HUDEP-2 (cell line): ENCODE measurements at regions not wholly inside any gene's neighbourhood (a gene's known extent, or its start where the extent isn't known, plus 50 kb on each side); places are given as distances from the start of the nearest gene placed in this dataset.
"Not testable (repeated sequence)": the region's sequence is repeated elsewhere in the genome, so short reads cannot be mapped to it uniquely, and the experiment has no call there.

ENCODE experiments used
- DNase-seq, 76 experiments: peaks; one replicate each; lab custom pipeline; 2025; ENCODE audit not compliant: unreplicated experiment in 76 of 76; lab: John Stamatoyannopoulos, UW

DNA sequence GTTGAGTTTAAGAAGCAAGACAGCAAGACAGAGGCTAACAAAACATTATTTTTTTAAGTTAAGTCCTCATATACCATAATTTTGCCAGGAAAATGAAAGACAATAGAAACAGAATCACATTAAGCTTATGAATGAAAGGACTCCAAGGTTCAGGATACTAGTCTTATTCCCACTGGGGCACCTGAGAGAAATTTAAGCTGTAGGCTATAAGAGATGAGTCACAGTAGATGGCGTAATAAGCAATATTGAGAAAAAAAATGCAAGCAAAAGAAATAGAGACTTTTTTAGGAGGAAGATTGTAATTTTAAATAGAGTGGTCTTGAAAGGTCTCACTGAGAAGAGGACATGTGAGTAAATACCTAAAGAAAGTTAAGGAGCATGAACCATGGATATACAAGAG lies 57.1 kb upstream of the KIF2B start:
- no peak for DNase-seq

DNA sequence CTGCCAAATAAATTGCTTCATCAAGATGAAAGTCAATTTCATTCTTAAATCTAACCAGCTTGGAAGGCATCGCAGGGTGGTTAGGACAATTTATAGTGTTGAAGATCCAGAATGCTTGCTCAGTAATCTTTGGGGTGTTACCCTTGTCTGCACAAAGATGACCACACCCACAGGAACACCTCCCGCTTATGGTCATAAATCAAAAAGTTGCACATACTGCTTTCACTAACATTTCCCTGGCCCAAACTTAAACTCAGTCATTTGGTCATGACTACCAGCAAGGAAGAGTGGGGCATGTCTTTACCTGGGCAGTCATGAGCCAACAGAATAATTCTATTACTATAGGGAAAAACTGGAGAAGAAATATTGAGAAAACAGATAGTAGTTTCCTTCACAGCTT lies 57.6 kb upstream of the KIF2B start:
- peak in 5 of 76 experiments; percentile 1 to 15 (median 6) for DNase-seq

DNA sequence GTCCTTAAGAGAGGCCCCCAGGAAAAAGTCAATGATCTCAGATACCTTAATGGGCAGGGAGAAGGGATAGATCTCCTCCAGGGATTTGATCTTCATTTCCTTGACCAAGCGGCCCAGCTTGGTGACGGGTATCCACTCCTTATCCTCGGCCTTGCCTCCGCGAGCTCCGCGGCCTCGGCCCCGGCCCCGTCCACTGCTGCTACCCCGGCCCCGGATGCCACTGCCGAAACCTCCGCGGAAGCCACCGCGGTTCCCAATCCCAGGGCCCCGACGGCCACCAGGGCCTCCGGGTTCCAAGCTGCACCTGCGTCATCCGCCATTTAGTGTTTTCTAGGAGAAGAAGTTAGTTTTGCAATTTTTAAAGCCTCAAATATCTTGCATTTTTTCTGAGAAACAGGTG lies 65.2 kb upstream of the KIF2B start:
- DNase-seq = no peak

DNA sequence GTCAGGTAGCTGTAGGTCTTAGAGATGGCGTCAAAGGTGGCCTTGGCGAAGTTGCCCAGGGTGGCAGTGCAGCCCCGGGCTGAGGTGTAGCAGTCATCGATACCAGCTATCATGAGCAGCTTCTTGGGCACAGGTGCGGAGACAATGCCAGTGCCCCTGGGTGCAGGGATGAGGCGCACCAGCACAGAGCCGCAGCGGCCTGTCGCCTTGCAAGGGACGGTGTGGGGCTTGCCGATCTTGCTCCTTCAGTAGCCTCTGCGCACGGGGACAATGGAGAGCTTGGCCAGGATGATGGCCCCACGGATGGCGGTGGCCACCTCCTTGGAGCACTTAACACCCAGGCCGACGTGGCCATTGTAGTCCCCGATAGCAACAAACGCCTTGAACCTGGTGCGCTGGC lies 65.6 kb upstream of the KIF2B start:
- DNase-seq = not testable (repeated sequence)

DNA sequence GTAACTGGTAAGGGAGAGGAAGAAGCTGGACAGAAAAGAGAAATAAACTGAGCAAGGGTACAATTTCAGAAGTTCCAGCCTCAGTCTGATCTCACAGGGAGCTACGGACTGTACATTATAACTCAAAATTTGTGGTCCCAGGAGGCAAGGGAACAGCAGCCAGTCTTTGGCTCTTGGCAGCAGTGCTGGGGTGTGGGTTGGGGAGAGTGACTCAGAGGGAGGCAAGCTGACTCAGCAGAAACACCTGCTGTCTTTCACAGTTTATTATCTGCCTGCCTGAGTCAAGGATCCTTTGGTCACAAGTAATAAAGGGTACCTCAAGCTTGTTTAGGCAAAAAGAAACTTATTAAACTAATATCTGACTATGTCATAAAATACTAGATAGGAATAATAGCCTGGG lies 73.5 kb upstream of the KIF2B start:
- peak in 74 of 76 experiments; percentile 5 to 93 (median 80) for DNase-seq

DNA sequence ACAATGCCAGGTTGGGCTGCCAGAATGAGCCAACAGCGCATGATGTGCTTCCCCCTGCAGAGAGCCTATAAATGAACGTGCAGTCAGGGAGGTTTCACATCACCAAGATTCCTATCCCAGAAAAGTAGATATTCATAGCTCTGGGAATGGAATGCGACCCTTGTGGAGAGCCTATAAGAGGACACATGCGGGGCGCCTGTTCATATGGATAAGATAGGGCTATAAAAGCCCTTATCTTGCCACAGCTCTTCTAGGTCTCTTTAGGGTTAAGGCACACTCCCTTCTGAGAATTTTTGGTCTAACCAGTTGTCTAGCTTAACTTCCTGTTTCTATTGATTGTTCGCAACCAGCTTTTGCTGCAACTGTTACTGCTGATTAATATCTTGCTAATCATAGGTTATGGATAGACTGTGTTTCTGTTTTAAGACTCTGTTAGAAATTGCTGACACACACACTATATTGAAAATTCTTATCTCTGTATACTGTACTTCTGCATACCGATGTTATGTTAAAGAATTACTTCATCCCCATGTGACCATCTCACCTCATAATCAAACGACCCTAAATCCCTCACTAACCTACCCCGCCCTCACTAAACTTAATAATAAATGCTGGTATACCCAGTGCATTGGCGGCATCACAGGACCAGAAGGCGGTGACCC lies 74.4 kb upstream of the KIF2B start:
- peak in 73 of 76 experiments; percentile 9 to 94 (median 64) for DNase-seq

DNA sequence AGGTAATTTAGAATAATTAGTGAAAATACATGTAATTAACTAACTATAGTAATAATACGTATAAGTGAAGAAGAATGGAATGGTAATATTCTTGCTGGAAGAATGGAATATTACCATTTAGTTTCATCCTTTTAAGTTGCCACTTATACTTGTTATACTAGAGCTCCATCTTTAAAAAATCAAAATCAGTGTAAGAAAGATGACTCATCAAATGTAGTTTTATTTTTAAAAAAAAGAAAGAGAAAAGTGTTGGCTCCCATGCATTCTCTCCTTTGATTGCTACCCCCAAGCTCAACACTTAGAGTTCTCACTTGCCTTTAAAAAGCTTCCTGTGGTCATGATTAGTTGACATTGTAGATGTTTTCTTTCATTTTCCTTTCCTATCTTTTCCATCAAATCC lies 82.4 kb upstream of the KIF2B start:
- no peak for DNase-seq

DNA sequence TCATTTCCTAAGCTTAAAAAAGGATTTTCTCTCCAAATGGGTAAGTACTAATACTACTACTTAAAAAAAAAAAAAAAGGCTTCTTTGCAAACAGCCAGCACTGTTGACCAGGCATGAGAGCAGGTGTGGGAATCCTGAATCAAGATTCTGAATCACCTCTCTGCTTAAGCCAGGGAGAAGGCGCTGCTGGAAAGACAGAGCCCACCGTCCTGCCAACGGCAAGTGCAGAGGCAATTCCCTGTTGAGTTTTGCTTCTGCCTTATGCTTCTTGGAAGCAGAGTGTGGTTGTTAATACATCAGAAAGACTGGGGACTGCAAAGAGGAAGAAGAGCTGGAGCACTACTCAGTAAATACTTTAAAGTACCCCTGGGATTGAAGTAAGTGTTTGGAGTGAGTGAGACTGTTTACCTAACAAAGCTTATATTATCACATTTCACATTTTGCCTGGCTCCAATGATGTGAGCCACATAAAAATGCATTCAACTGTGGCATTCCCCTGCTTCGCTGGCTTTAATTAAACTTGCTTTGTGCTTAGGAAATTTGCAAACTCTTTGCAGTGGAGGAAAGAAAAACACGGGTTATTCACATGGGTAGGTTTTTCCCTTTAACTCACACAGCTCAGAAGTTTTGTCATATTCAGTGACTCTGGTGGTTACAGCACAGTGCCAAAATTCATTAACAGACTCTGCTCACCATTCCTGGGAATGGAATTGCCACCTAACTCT lies 86.0 kb upstream of the KIF2B start:
- no peak for DNase-seq

DNA sequence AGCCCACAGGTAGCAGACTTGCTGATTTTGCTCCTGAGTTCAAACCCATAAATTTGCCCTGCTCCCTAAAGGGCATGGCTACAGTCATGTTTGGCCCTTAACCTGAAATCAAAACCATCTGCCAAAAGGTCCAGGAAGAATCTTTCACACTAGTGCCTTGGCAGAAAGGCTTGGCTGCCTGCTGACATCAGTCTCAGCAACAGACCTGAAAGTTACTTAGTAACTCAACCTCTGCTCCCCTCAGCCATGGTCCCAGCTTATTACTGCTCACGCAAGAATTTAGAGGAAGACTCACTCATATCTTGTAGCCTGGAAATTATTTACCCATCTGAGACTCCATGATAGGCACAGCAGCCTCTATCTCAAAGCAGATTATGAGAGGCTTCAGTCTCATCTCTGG lies 98.0 kb upstream of the KIF2B start:
- no peak for DNase-seq

DNA sequence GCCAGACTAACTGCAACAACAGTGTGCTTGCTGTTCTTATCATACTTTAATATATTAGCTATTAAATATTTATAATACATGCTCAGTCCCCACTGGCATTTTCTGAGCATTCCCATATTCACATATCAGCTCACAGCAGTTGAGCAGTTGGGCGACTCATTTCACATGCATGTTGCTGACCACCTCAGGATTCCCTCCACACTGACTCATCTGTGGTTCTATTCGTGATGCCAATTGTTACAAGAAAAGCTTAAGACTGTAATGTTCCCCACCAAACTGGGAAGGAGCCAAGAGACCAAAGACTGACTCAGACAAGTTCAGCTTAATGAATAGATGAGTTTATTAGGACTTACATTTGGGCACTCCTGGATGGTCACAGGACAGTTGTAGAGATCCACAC lies 100.3 kb upstream of the KIF2B start:
- peak in 45 of 76 experiments; percentile 1 to 72 (median 35) for DNase-seq

DNA sequence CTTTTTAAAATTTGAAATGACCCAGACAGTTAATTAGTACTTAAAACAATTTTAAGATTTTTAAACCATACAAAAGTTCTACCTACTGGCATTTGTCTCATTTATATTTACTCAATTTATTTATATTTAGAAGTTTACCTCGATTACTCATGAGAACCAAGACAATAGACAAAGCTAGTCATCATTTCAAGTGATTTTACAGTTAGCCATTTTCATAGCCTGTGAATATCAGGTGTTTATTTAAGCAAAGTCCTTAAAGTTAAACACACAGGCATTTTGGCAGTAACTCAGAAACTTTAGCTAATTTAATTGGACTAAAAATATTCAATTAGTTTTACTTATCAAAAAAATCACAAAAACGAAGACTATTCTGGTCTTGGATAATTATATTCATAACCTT lies 101.6 kb upstream of the KIF2B start:
- DNase-seq = no peak

DNA sequence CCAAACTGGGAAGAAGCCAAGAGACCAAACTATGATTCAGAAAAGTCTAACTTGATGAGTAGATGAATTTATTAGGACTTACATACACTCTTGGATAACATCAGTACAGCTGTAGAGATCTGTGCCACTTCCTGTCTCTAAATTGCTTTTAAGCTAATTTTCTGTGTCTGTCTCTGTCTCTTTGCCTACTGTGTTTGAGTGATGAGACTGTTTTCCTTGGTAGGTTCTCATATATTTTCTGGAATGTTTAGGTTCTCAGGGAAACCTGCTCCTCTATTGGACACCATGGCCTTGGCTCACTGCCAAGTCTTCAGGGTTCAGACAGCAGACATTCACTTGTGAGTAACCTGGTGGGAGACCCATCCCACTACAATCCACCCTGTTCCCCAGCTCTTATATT lies 103.5 kb upstream of the KIF2B start:
- peak in 1 of 76 experiments; percentile 1 for DNase-seq

DNA sequence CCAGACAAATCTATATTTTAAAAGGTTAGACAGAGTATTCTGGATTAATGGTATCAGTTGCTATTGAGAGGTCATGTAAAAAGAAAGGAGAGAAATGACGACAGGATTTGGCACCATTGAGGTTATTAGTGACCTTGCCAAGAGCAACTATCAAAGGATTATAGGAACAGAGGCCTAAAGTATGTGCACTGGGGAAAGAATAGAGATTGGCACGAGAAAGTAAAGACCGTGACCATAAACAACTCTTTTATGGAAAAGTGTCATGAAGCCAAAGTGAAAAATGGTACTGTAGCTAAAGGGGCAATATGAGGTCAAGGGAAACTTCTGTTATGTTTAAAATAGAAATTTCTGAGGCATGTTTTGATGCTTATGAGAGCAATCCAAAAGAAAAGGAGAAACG lies 115.2 kb upstream of the KIF2B start:
- DNase-seq = no peak

DNA sequence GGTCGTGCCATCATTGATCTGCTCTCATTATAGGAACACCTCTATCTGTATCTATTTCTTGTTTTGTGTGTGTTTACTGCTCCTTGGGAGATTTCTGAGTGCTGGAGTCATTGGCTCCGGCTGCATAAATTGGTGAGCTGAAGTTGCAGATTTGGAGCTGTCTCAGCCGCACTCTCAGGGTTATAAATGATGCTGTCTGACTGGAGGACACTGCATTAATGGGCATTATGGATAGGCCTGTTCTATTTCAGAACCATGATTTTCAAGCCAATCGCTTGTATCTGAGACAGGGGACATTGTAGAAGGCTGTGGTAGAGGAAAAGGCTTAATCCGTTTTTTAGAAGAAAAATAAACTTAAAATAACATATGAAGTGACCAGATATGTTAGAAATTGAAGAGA lies 126.4 kb upstream of the KIF2B start:
- no peak for DNase-seq

DNA sequence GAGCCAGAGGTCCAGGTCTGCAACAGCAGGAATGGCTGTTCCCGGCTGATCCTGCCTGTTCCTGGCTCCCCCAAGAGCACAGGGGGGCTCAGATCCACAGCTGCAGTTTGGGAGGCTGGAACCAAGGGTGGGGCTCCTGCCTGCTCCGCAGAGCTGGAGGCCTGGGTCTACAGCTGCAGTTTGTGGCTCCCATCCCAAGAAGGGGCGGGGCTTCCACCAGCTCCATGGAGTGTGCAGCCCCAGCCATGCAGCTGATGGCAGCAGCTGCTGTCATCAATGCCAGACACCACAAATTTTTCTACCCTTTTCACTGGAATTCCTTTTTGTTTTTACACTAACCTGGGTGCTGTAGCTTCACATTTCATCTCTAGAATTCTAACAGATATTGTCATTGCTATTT lies 135.4 kb upstream of the KIF2B start:
- DNase-seq = no peak

DNA sequence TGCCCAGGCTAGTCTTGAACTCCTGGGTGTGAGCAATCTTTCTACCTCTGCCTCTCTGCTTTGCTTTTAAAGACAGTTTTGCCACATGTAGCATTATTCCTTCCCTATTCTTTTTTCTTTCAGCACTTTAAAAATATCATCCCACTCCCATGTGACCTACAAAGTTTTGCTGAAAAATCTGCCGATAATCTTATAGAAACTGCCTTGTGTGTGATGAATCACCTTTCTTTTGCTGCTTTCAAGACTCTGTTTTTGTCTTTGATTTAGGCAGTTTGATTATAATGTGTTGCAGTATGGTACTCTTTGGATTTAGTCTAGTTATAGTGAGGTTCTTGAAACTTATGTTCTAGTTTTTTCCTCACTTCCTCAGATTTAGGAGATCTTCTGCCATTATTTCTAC lies 142.0 kb upstream of the KIF2B start:
- no peak for DNase-seq

DNA sequence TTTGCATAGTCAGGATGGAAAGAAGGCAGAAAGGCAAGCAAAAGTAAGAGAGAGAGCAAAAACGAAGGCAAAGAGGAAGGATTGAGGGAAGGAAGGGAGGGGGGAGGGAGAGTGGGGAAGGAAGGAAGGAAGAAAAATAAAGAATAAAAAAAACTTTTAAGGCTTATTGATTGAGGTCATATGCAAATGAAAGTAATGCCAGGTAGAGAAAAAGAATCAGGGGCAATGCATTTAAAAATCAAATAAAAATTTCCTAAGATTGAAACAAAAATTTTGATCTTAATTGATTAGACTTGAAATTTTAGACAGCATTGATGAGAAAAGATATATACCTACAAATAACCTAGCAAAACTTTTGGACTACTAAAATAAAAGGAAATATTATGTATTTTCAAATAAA lies 153.9 kb upstream of the KIF2B start:
- DNase-seq = no peak

DNA sequence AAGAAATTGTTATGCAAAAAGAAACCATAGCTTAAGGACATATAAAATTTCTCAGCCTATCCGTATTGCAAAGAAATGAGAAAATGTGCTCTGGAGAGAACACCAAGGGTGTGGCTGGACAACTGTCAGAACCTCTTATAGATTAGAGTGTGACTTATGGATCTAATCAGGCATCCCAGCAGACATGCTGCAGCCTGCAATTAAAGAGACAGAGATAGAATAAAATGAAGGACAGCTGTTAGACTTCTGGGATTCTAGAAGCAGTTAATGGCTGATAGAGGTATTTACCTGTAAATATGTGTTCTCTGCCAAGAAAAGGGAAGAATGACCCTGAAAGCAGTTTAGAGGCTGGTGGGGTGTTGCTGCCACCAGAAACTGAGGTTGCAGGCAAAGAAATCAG lies 160.1 kb upstream of the KIF2B start:
- peak in 68 of 76 experiments; percentile 3 to 89 (median 52) for DNase-seq

DNA sequence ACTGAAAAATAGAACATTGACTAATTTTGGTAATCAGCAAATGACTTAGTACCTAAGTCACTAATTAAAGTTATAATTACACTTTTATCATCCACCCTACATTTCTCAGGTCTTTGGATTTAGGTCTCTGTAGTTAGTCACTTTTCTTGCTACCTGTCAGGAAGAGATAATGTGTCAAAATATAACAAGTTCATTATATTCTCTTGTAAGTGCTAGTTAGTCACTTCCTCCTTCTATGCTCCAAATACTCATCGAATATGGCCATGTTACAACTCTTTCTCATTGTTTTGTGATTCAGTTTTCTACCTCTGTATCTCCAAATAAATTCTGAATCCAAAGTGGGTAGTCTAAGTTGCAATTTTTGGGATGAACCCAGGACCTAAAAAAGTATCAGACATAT lies 163.5 kb upstream of the KIF2B start:
- peak in 1 of 76 experiments; percentile 20 for DNase-seq

DNA sequence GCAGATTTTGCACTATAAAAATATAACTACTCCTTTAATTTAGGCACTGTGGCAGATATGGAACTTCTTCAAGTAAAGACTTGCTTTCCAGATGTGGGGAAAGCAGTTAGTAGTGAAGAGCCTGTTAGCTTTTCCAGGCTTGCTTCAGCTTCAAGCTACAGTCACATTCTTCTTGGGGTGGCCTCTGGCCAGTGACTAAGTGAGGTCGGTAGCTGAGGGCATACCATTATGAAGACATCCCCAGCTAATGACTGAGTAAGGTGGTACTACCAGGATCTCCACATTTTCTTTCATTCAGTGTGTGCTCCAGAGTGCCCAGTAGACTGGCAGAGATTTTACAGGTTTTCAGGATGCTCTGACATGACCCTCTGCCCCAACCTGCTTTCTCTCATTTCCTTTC lies 167.1 kb upstream of the KIF2B start:
- DNase-seq = no peak

DNA sequence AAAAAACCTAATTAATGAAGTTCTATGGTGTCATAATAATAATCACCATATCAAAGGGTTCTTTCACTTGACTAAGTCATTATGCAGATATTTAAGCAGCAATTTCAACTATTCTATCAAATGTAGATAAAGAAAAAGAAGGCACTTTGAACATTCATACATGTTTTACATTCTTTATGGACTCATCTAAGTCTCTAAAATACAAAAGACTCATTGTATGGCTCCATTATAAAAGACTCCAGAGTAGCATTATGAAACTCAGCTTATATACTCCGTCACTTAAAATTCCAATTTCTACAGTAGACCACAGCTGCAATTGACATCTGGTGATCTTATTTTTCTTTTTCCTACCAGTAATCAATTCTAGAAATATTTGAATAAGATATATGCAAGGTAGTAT lies 173.5 kb upstream of the KIF2B start:
- DNase-seq = no peak

DNA sequence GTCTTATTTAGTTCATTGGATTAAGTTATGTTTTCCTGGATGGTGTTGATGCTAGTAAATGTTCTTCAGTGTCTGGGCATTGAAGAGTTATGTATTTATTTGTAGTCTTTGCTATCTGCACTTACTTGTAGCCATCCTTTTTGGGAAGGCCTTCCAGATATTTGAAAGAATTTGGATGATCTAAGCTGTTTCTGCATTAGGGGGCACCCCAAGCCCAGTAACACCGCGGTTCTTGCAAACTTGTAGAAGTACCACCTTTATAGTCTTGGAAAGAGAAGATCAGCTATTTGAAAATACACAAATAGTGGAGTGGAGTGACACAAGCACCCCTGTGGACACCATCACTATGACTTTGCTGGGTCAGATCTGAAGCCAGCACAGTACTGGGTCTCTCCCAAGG lies 175.9 kb upstream of the KIF2B start:
- DNase-seq = peak in 2 of 76 experiments; percentile 1 to 5
